ENCODE measurements at regions not wholly inside any gene's neighbourhood (a gene's known extent, or its start where the extent isn't known, plus 50 kb on each side); places are given as distances from the start of the nearest gene placed in this dataset.

- H3K27ac ChIP-seq (ENCODE audit: low read depth, low read length), result no peak overlapping the region
- no peak overlapping the region for H3K9ac ChIP-seq (ENCODE audit: low read length)
- no peaks in the 10 kb centered on the region for H3K9me3 ChIP-seq (ENCODE audit: insufficient read depth, low read length)
- no peaks in the 10 kb centered on the region for H3K79me2 ChIP-seq (ENCODE audit: insufficient read depth, low read length)
- no peaks in the 10 kb centered on the region for H3K9me2 ChIP-seq (replicated peaks; ENCODE audit: insufficient read depth, low read length)
- H4K20me1 ChIP-seq (ENCODE audit: low read depth, low read length), result no peaks in the 10 kb centered on the region
- no peak overlapping the region for H3K4me2 ChIP-seq (ENCODE audit: low read depth, low read length, poor library complexity, severe bottlenecking)
- no peak for TF ChIP-seq CTCF (IDR thresholded peaks at IDR 0.05; ENCODE audit: insufficient read depth, low read length, poor library complexity, severe bottlenecking)
- no peak for TF ChIP-seq EZH2phosphoT487 (conservative IDR thresholded peaks at IDR 0.05; ENCODE audit: low read length)
- no peaks in the 10 kb centered on the region for H3K36me3 ChIP-seq (ENCODE audit: low read length)
- H3K4me3 ChIP-seq (ENCODE audit: insufficient read depth, low read length, poor library complexity, severe bottlenecking), result no peak overlapping the region
- no peaks in the 10 kb centered on the region for H3F3A ChIP-seq (ENCODE audit: insufficient read depth)
- H3K27me3 ChIP-seq (ENCODE audit: low read length), result no peaks in the 10 kb centered on the region
- no peak overlapping the region for H2AFZ ChIP-seq (ENCODE audit: low read depth, low read length, severe bottlenecking)
These were observed 175.7 kb downstream of the PMAIP1 start for GRCh38 chr18:60075477-60075876.

- H3K4me2 ChIP-seq (ENCODE audit: low read depth, low read length, poor library complexity, severe bottlenecking), result no peak overlapping the region
These were observed 170.8 kb downstream of the PMAIP1 start for GRCh38 chr18:60070631-60071030.

GRCh38 chr18:60069145-60069544 lies 169.3 kb downstream of the PMAIP1 start:
- Histone ChIP-seq H3K27ac (ENCODE audit: low read depth, low read length) (no peak overlapping the region), H3K4me3 (ENCODE audit: insufficient read depth, low read length, poor library complexity, severe bottlenecking) (no peak overlapping the region), H3K9me3 (ENCODE audit: insufficient read depth, low read length) (no peaks in the 10 kb centered on the region), H2AFZ (ENCODE audit: low read depth, low read length, severe bottlenecking) (no peak overlapping the region), H3K79me2 (ENCODE audit: insufficient read depth, low read length) (no peaks in the 10 kb centered on the region), H3K9ac (ENCODE audit: low read length) (no peak overlapping the region), H3K27me3 (ENCODE audit: low read length) (no peaks in the 10 kb centered on the region), H3F3A (ENCODE audit: insufficient read depth) (no peaks in the 10 kb centered on the region), H4K20me1 (ENCODE audit: low read depth, low read length) (no peaks in the 10 kb centered on the region), H3K9me2 (replicated peaks; ENCODE audit: insufficient read depth, low read length) (no peaks in the 10 kb centered on the region), H3K4me2 (ENCODE audit: low read depth, low read length, poor library complexity, severe bottlenecking) (no peak overlapping the region), H3K36me3 (ENCODE audit: low read length) (no peaks in the 10 kb centered on the region)
- TF ChIP-seq CTCF (IDR thresholded peaks at IDR 0.05; ENCODE audit: insufficient read depth, low read length, poor library complexity, severe bottlenecking) (no peak), EZH2phosphoT487 (conservative IDR thresholded peaks at IDR 0.05; ENCODE audit: low read length) (no peak)

More at GRCh38 chr18:60070631-60071030, 170.8 kb downstream of the PMAIP1 start:
- no peak for TF ChIP-seq CTCF (IDR thresholded peaks at IDR 0.05; ENCODE audit: insufficient read depth, low read length, poor library complexity, severe bottlenecking)
- no peaks in the 10 kb centered on the region for H3F3A ChIP-seq (ENCODE audit: insufficient read depth)
- H3K9me2 ChIP-seq (replicated peaks; ENCODE audit: insufficient read depth, low read length), result no peaks in the 10 kb centered on the region
- no peak overlapping the region for H3K9ac ChIP-seq (ENCODE audit: low read length)
- H3K27me3 ChIP-seq (ENCODE audit: low read length), result no peaks in the 10 kb centered on the region
- H3K36me3 ChIP-seq (ENCODE audit: low read length), result no peaks in the 10 kb centered on the region
- H2AFZ ChIP-seq (ENCODE audit: low read depth, low read length, severe bottlenecking), result no peak overlapping the region
- H3K27ac ChIP-seq (ENCODE audit: low read depth, low read length), result no peak overlapping the region
- H3K4me3 ChIP-seq (ENCODE audit: insufficient read depth, low read length, poor library complexity, severe bottlenecking), result no peak overlapping the region
- H3K9me3 ChIP-seq (ENCODE audit: insufficient read depth, low read length), result no peaks in the 10 kb centered on the region
- H4K20me1 ChIP-seq (ENCODE audit: low read depth, low read length), result no peaks in the 10 kb centered on the region
- no peaks in the 10 kb centered on the region for H3K79me2 ChIP-seq (ENCODE audit: insufficient read depth, low read length)
